Endothelial cell of umbilical vein (primary cell): ENCODE measurements at regions not wholly inside any gene's neighbourhood (a gene's known extent, or its start where the extent isn't known, plus 50 kb on each side); places are given as distances from the start of the nearest gene placed in this dataset.

Experiments
- BruUV-seq: library from RNA; stranded (reverse); fragments of 400-500 nt; replicated peaks from 2 replicates; lab custom pipeline; 2021; lab: Mats Ljungman, UMichigan
- CTCF ChIA-PET: fragments of 300-600, 350-600 bp; sonication (Branson Sonifier 250); formaldehyde crosslinking; loops from one replicate; lab custom pipeline; 2021; ENCODE audit warnings: antibody characterized with exemption, inconsistent platforms; lab: Charles Lee
- POLR2A ChIA-PET: fragments of 300-600, 350-600 bp; sonication (Branson Sonifier 250); formaldehyde crosslinking; loops from one replicate; lab custom pipeline; 2021; ENCODE audit warnings: antibody characterized with exemption, inconsistent platforms; lab: Charles Lee
- DNase-seq: peaks from one replicate; pipeline ENCODE4 v3.0.0-alpha.2; 2011; ENCODE audit warnings: low read depth, low spot score
- FAIRE-seq: peaks from 2 replicates; lab custom pipeline; 2011; peaks lifted over from hg19 to GRCh38; lab: Jason Lieb, UNC
- H2AFZ ChIP-seq: 2 replicates; pipeline ENCODE4 v1.6.0; 2012; ENCODE audit warnings: low read depth, low read length, control low read depth, inconsistent platforms
- H3K27ac ChIP-seq: 2 replicates; pipeline ENCODE4 v1.5.1; 2011; ENCODE audit warnings: low read depth, mild to moderate bottlenecking, control low read depth, low read length, moderate library complexity; ENCODE audit not compliant: insufficient read depth
- H3K27me3 ChIP-seq, 2 experiments: 2 replicates each; pipeline versions ENCODE4 v1.6.0 to v1.6.1; 2011; ENCODE audit warnings: low read length in 2 of 2, mixed read lengths in 1 of 2; ENCODE audit not compliant: control insufficient read depth in 2 of 2, insufficient read depth in 2 of 2
- H3K36me3 ChIP-seq, 2 experiments: 2 replicates in 1 of 2; 3 replicates in 1 of 2; pipeline ENCODE4 v1.5.1; 2011; ENCODE audit warnings: low read length in 2 of 2, mild to moderate bottlenecking in 1 of 2, moderate library complexity in 1 of 2; ENCODE audit not compliant: control insufficient read depth in 2 of 2, insufficient read depth in 2 of 2; ENCODE audit errors: extremely low read depth in 1 of 2
- H3K4me1 ChIP-seq: 3 replicates; pipeline ENCODE4 v1.5.1; 2011; ENCODE audit warnings: mild to moderate bottlenecking, low read length; ENCODE audit not compliant: control insufficient read depth, insufficient read depth; ENCODE audit errors: extremely low read depth
- H3K4me2 ChIP-seq: 2 replicates; pipeline ENCODE4 v1.6.1; 2011; ENCODE audit warnings: low read length, control low read depth, mixed read lengths; ENCODE audit not compliant: insufficient read depth
- H3K4me3 ChIP-seq, 3 experiments: fragments of 200-600 bp in 1 of 3; sonication (generic), shearing (Covaris generic) in 1 of 3; replicated peaks in 1 of 3; 2 replicates each; pipeline ENCODE4 v1.5.1; 2011 to 2016; ENCODE audit warnings: control low read depth in 3 of 3, low read length in 3 of 3, mild to moderate bottlenecking in 2 of 3, inconsistent platforms in 1 of 3, low read depth in 1 of 3, moderate library complexity in 1 of 3; ENCODE audit not compliant: insufficient read depth in 1 of 3
- H3K79me2 ChIP-seq: 2 replicates; pipeline ENCODE4 v1.6.0; 2012; ENCODE audit warnings: low read length, inconsistent platforms; ENCODE audit not compliant: control insufficient read depth, insufficient read depth
- H3K9ac ChIP-seq: replicated peaks from 2 replicates; pipeline ENCODE3; 2011; ENCODE audit warnings: low read length, control low read depth; ENCODE audit not compliant: insufficient read depth; ENCODE audit errors: extremely low read depth
- H3K9me1 ChIP-seq: replicated peaks from 3 replicates; pipeline ENCODE4 v1.6.0; 2011; ENCODE audit warnings: mild to moderate bottlenecking, low read length; ENCODE audit not compliant: control insufficient read depth, insufficient read depth; ENCODE audit errors: extremely low read depth
- H3K9me3 ChIP-seq: replicated peaks from 2 replicates; pipeline ENCODE4 v1.5.1; 2012; ENCODE audit warnings: low read length, inconsistent platforms; ENCODE audit not compliant: control insufficient read depth, insufficient read depth
- H4K20me1 ChIP-seq: replicated peaks from 2 replicates; pipeline ENCODE3; 2011; ENCODE audit warnings: mild to moderate bottlenecking, low read length; ENCODE audit not compliant: control insufficient read depth, insufficient read depth; ENCODE audit errors: extremely low read depth
- CTCF ChIP-seq, 2 donors: IDR thresholded peaks; 1 replicate in 1 of 2; 2 replicates in 1 of 2; pipeline ENCODE4 v1.5.1; 2011; ENCODE audit warnings: low read length in 2 of 2, mild to moderate bottlenecking in 2 of 2, moderate library complexity in 2 of 2, control low read depth in 1 of 2, inconsistent platforms in 1 of 2, low read depth in 1 of 2; ENCODE audit not compliant: insufficient read depth in 1 of 2; ENCODE audit errors: extremely low read depth in 1 of 2
- EZH2 ChIP-seq: IDR thresholded peaks from 2 replicates; pipeline ENCODE4 v1.6.1; 2012; ENCODE audit warnings: borderline replicate concordance, low read depth, mild to moderate bottlenecking, moderate library complexity, low read length, inconsistent platforms; ENCODE audit not compliant: severe bottlenecking
- FOS ChIP-seq: IDR thresholded peaks from 2 replicates; pipeline ENCODE4 v1.6.1; 2011; ENCODE audit warnings: mild to moderate bottlenecking, low read length, moderate library complexity, borderline replicate concordance; ENCODE audit not compliant: insufficient read depth
- GATA2 ChIP-seq: IDR thresholded peaks from 2 replicates; pipeline ENCODE4 v1.7.0; 2011; ENCODE audit warnings: low read depth, mild to moderate bottlenecking, moderate library complexity, mixed read lengths, low read length; ENCODE audit not compliant: insufficient read length, insufficient read depth
- JUN ChIP-seq: IDR thresholded peaks from 2 replicates; pipeline ENCODE4 v1.6.1; 2011; ENCODE audit warnings: borderline replicate concordance, low read depth; ENCODE audit not compliant: insufficient read length, insufficient read depth
- MAX ChIP-seq: IDR thresholded peaks from 2 replicates; pipeline ENCODE4 v1.6.1; 2011; ENCODE audit not compliant: insufficient read depth, insufficient read length
- MYC ChIP-seq: IDR thresholded peaks from one replicate; pipeline ENCODE4 v1.6.1; 2011; ENCODE audit warnings: mild to moderate bottlenecking, low read depth, low read length
- POLR2A ChIP-seq: IDR thresholded peaks from 2 replicates; pipeline ENCODE4 v1.6.1; 2012; ENCODE audit warnings: low read depth, mild to moderate bottlenecking, control low read depth, low read length
- POLR2AphosphoS5 ChIP-seq: IDR thresholded peaks from 2 replicates; pipeline ENCODE4 v1.6.1; 2012; ENCODE audit warnings: low read depth, mild to moderate bottlenecking, control low read depth, low read length, moderate library complexity; ENCODE audit not compliant: insufficient read depth
- dilution Hi-C: fragments of 300-500 bp; cut with MboI; formaldehyde crosslinking; loops from one replicate; pipeline ENCODE4 v1.15.0; 2019; ENCODE audit warnings: low sequenced_read_pairs; ENCODE audit not compliant: extremely low pct_ligation_motif_present
- intact Hi-C: fragments of 100-400 bp; cut with micrococcal nuclease; formaldehyde crosslinking; loops from one replicate; pipeline ENCODE4 v1.10.0; 2022

GRCh38 chr12:61923152-61923551 lies 337.1 kb upstream of the USP15 start:
- no peak for FAIRE-seq
- intact Hi-C loops (no loop called here), dilution Hi-C loops (no loop called here)
- CTCF ChIA-PET = no interaction called here
- no peak for DNase-seq
- no peaks in the 10 kb centered on the region for H4K20me1 ChIP-seq
- H3K4me2 ChIP-seq = no peak overlapping the region
- no peaks in the 10 kb centered on the region for H3K4me1 ChIP-seq
- H3K36me3 ChIP-seq = no peaks in the 10 kb centered on the region
- no peak overlapping the region for H3K9ac ChIP-seq
- H3K9me1 ChIP-seq = no peaks in the 10 kb centered on the region
- no peaks in the 10 kb centered on the region for H3K79me2 ChIP-seq
- no TSS peak for BruUV-seq
- H3K27ac ChIP-seq = no peak overlapping the region
- no peaks in the 10 kb centered on the region for H3K9me3 ChIP-seq
- no peaks in the 10 kb centered on the region for H3K27me3 ChIP-seq
- H2AFZ ChIP-seq = no peak overlapping the region
- POLR2A ChIA-PET = no interaction called here
- H3K4me3 ChIP-seq = no peak overlapping the region
- no peak for TF ChIP-seq FOS
- no peak for TF ChIP-seq JUN

GRCh38 chr12:61934564-61934963 lies 325.6 kb upstream of the USP15 start:
- POLR2A ChIA-PET = no interaction called here
- no peak overlapping the region for H3K4me3 ChIP-seq
- no peaks in the 10 kb centered on the region for H4K20me1 ChIP-seq
- intact Hi-C loops = no loop called here
- H3K27me3 ChIP-seq = no peaks in the 10 kb centered on the region
- TF ChIP-seq POLR2A (no peak), MAX (no peak), POLR2AphosphoS5 (no peak), MYC (no peak), FOS (no peak), JUN (no peak), GATA2 (no peak), CTCF (IDR thresholded peaks at IDR 0.05; ENCODE audit: extremely low read depth in 1 of 2, insufficient read depth in 1 of 2, low read depth in 1 of 2, low read length in 2 of 2) (no peak), EZH2 (no peak)
- H3K9me3 ChIP-seq = no peaks in the 10 kb centered on the region
- H3K79me2 ChIP-seq = no peaks in the 10 kb centered on the region
- FAIRE-seq (no peak), DNase-seq (no peak)
- no peaks in the 10 kb centered on the region for H3K4me1 ChIP-seq
- H3K9ac ChIP-seq = no peak overlapping the region
- H3K4me2 ChIP-seq = no peak overlapping the region
- CTCF ChIA-PET = no interaction called here
- no peak overlapping the region for H3K27ac ChIP-seq
- no peak overlapping the region for H2AFZ ChIP-seq
- no peaks in the 10 kb centered on the region for H3K36me3 ChIP-seq
- BruUV-seq = no TSS peak
- dilution Hi-C loops = no loop called here
- no peaks in the 10 kb centered on the region for H3K9me1 ChIP-seq
